ENCODE measurements at regions not wholly inside any gene's neighbourhood (a gene's known extent, or its start where the extent isn't known, plus 50 kb on each side); places are given as distances from the start of the nearest gene placed in this dataset.
"Not testable (repeated sequence)": the region's sequence is repeated elsewhere in the genome, so short reads cannot be mapped to it uniquely, and the experiment has no call there.

- no peak for ATAC-seq
- 65% methylated on average over 6 of the region's 6 CpGs for WGBS (ENCODE audit: missing lambda C conversion rate)
- H3K4me1 ChIP-seq = no peaks in the 10 kb centered on the region
- H3K4me3 ChIP-seq = no peak overlapping the region
- no peak overlapping the region for H3K4me2 ChIP-seq
- ChIA-PET POLR2A (no interaction called here), CTCF (interaction anchor here (1.3 kb wide), 1 partner anchor 16 kb away, joined by 3 read pairs; no protein-coding TSS in a partner anchor)
- no peak for DNase-seq (ENCODE audit: low read depth in 1 of 2, low spot score in 1 of 2)
- no peak for TF ChIP-seq KDM5A (IDR thresholded peaks at IDR 0.05)
- no peak for TF ChIP-seq FOXS1 (CRISPR knock-in tag; IDR thresholded peaks at IDR 0.05)
- no peak for TF ChIP-seq FOSB (CRISPR knock-in tag; IDR thresholded peaks at IDR 0.05)
- TF ChIP-seq, protein P1, sequence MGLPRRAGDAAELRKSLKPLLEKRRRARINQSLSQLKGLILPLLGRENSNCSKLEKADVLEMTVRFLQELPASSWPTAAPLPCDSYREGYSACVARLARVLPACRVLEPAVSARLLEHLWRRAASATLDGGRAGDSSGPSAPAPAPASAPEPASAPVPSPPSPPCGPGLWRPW (IDR thresholded peaks at IDR 0.05) = no peak
- TF ChIP-seq JUN (IDR thresholded peaks at IDR 0.05) = no peak
- no peak for TF ChIP-seq ZNF302 (CRISPR knock-in tag; IDR thresholded peaks at IDR 0.05)
- no peak for TF ChIP-seq ATOH8 (CRISPR knock-in tag; IDR thresholded peaks at IDR 0.05; ENCODE audit: low read depth)
- TF ChIP-seq EP300 (IDR thresholded peaks at IDR 0.05) = no peak
- TF ChIP-seq, protein P2, sequence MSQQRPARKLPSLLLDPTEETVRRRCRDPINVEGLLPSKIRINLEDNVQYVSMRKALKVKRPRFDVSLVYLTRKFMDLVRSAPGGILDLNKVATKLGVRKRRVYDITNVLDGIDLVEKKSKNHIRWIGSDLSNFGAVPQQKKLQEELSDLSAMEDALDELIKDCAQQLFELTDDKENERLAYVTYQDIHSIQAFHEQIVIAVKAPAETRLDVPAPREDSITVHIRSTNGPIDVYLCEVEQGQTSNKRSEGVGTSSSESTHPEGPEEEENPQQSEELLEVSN (IDR thresholded peaks at IDR 0.05; ENCODE audit: borderline replicate concordance, low read depth) = no peak
- TF ChIP-seq POLR2AphosphoS2 (conservative IDR thresholded peaks at IDR 0.05; ENCODE audit: low read length) = no peak
- no peak for TF ChIP-seq TFCP2L1 (CRISPR knock-in tag; IDR thresholded peaks at IDR 0.05)
- no peak for TF ChIP-seq MAFK (IDR thresholded peaks at IDR 0.05; ENCODE audit: partially characterized antibody)
- no peak for TF ChIP-seq SMC3 (IDR thresholded peaks at IDR 0.05)
- TF ChIP-seq GATA3 (IDR thresholded peaks at IDR 0.05; ENCODE audit: borderline replicate concordance) = no peak
- TF ChIP-seq JUNB (IDR thresholded peaks at IDR 0.05) = no peak
- 0 out of 3 replicates have a peak, but pooled peaks cover 7% of the 10 kb centered on the region for H3K9me3 ChIP-seq
- no peak overlapping the region for H3K27ac ChIP-seq
- FAIRE-seq = no peak
Observed at GRCh38 chr15:39417366-39418134, 163.3 kb upstream of the THBS1 start.

GRCh38 chr15:39419651-39420050 is 161.2 kb upstream of the THBS1 start:
- TF ChIP-seq RFX5 (IDR thresholded peaks at IDR 0.05) (no peak), HOXA7 (CRISPR knock-in tag; IDR thresholded peaks at IDR 0.05) (no peak), SMC3 (IDR thresholded peaks at IDR 0.05) (no peak)
- TF ChIP-seq, protein P3, sequence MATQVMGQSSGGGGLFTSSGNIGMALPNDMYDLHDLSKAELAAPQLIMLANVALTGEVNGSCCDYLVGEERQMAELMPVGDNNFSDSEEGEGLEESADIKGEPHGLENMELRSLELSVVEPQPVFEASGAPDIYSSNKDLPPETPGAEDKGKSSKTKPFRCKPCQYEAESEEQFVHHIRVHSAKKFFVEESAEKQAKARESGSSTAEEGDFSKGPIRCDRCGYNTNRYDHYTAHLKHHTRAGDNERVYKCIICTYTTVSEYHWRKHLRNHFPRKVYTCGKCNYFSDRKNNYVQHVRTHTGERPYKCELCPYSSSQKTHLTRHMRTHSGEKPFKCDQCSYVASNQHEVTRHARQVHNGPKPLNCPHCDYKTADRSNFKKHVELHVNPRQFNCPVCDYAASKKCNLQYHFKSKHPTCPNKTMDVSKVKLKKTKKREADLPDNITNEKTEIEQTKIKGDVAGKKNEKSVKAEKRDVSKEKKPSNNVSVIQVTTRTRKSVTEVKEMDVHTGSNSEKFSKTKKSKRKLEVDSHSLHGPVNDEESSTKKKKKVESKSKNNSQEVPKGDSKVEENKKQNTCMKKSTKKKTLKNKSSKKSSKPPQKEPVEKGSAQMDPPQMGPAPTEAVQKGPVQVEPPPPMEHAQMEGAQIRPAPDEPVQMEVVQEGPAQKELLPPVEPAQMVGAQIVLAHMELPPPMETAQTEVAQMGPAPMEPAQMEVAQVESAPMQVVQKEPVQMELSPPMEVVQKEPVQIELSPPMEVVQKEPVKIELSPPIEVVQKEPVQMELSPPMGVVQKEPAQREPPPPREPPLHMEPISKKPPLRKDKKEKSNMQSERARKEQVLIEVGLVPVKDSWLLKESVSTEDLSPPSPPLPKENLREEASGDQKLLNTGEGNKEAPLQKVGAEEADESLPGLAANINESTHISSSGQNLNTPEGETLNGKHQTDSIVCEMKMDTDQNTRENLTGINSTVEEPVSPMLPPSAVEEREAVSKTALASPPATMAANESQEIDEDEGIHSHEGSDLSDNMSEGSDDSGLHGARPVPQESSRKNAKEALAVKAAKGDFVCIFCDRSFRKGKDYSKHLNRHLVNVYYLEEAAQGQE (IDR thresholded peaks at IDR 0.05) = no peak
- 43% methylated on average over 3 of the region's 3 CpGs for WGBS (ENCODE audit: missing lambda C conversion rate)
- Histone ChIP-seq H3K27ac (no peak overlapping the region), H3K9me3 (0 out of 3 replicates have a peak, but pooled peaks cover 7% of the 10 kb centered on the region), H3K4me2 (no peak overlapping the region), H3K4me1 (no peaks in the 10 kb centered on the region), H3K4me3 (no peak overlapping the region)
- FAIRE-seq = no peak
- DNase-seq (ENCODE audit: low read depth in 1 of 2, low spot score in 1 of 2) = no peak
- CTCF ChIA-PET = no interaction called here
- no peak for ATAC-seq
- POLR2A ChIA-PET = no interaction called here

- ATAC-seq; FAIRE-seq; H3K27ac ChIP-seq; DNase-seq (ENCODE audit: low read depth in 1 of 2, low spot score in 1 of 2); POLR2A ChIA-PET; H3K4me1 ChIP-seq; H3K9me3 ChIP-seq; H3K4me3 ChIP-seq; H3K4me2 ChIP-seq; CTCF ChIA-PET: not testable (repeated sequence)
- WGBS (ENCODE audit: missing lambda C conversion rate) = 92% methylated on average over 9 of the region's 19 CpGs
Observed at GRCh38 chr15:39420123-39420852, 160.6 kb upstream of the THBS1 start.

- POLR2A ChIA-PET; CTCF ChIA-PET; H3K4me1 ChIP-seq; ATAC-seq; H3K4me3 ChIP-seq; H3K9me3 ChIP-seq; H3K4me2 ChIP-seq; FAIRE-seq; H3K27ac ChIP-seq; DNase-seq (ENCODE audit: low read depth in 1 of 2, low spot score in 1 of 2): not testable (repeated sequence)
- no CpG with 5 or more reads among the region's 14 CpGs for WGBS (ENCODE audit: missing lambda C conversion rate)
Observed at GRCh38 chr15:39420853-39421192, 160.1 kb upstream of the THBS1 start.

Data from A549 (cell line).